ENCODE measurements at regions not wholly inside any gene's neighbourhood (a gene's known extent, or its start where the extent isn't known, plus 50 kb on each side); places are given as distances from the start of the nearest gene placed in this dataset.
A peak's percentile ranks its signal among the peaks of the same experiment; 100 is the strongest.

DNA sequence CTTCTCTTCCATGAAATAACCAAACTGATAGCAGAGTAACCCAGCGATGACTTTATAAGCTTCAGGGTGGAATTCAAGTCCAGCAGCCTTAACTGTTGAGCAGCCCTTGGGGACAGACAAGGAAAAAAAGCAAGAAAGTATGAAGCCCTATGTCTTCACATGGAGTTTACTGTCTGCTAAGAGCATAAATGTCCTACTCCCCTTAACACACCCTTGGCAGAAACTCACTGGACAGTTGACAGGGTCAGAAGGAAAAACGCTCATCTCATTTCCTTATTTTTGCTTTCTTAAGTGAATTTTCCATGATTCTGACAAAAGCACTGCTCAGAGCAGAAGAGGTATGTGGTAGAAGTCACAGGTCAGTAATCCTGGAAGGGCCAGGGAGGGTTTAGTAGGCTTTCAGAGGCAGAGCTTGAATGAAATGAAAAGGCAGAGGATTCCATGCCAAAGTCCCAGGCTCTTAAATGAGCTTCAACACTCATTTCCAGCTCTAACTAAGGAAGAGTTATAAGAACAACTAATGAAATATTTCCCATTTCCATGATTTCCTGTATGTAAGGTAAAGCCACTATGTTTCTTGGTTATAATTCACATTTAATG, 683.3 kb upstream of the KLHL29 start:
- TF ChIP-seq, protein P1, sequence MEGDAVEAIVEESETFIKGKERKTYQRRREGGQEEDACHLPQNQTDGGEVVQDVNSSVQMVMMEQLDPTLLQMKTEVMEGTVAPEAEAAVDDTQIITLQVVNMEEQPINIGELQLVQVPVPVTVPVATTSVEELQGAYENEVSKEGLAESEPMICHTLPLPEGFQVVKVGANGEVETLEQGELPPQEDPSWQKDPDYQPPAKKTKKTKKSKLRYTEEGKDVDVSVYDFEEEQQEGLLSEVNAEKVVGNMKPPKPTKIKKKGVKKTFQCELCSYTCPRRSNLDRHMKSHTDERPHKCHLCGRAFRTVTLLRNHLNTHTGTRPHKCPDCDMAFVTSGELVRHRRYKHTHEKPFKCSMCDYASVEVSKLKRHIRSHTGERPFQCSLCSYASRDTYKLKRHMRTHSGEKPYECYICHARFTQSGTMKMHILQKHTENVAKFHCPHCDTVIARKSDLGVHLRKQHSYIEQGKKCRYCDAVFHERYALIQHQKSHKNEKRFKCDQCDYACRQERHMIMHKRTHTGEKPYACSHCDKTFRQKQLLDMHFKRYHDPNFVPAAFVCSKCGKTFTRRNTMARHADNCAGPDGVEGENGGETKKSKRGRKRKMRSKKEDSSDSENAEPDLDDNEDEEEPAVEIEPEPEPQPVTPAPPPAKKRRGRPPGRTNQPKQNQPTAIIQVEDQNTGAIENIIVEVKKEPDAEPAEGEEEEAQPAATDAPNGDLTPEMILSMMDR (IDR thresholded peaks at IDR 0.05): no peak
- TF ChIP-seq POLR2A (IDR thresholded peaks at IDR 0.05): no peak
- no peaks in the 10 kb centered on the region for H3K36me3 ChIP-seq
- DNase-seq: no peak
- H3K4me3 ChIP-seq: no peak overlapping the region
- WGBS, 4 donors: 48 to 63% (median 58%) methylated on average over 2 of the region's 2 CpGs
- H3K4me1 ChIP-seq: no peaks in the 10 kb centered on the region
- H3K27me3 ChIP-seq: no peaks in the 10 kb centered on the region
- no peak overlapping the region for H3K27ac ChIP-seq
- peaks cover 0 to 5% (median 0%) of the 10 kb centered on the region in 12 donors for H3K9me3 ChIP-seq
- no peak for ATAC-seq
- intact Hi-C loops (cut with DNase I): no loop called here

DNA sequence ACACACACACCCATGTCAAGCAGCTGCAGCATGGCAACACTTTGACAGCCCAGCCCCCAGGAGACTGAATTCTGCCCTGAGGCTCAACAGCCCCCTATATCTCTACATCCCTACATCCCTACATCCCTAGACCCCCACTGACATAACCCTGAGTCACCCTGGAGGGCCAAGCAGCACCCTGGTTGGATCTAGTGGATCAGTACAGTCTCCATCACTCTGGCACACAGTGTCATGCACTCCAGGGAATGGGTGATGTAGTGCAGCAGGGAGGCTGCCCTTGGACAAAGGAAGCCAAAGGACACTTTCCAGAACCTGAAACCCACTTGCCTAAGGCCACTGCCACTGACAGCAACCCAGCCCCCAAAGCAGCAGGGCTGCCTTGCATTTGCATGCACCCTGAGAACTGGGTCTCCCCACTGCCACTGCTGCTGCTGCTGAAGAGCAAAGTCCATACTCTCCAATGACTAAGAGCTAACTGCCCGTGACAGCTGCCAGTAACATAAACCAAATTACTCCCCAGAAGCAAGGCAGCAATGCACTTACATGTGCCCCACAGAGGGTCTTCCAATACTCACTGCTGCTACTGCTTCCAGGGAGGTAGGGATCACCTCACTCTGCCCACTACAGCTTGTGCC, 681.6 kb upstream of the KLHL29 start:
- Histone ChIP-seq H3K9me3 (peaks cover 0 to 5% (median 0%) of the 10 kb centered on the region in 12 donors), H3K4me3 (no peak overlapping the region), H3K4me1 (no peaks in the 10 kb centered on the region), H3K27me3 (no peaks in the 10 kb centered on the region), H3K36me3 (no peaks in the 10 kb centered on the region), H3K27ac (no peak overlapping the region)
- DNase-seq: no peak
- intact Hi-C loops (cut with DNase I): no loop called here
- TF ChIP-seq POLR2A (IDR thresholded peaks at IDR 0.05): no peak
- TF ChIP-seq, protein P1 (IDR thresholded peaks at IDR 0.05): no peak
- 60 to 83% (median 75%) methylated on average over 1 of the region's 1 CpG for WGBS, 4 donors
- peak in 1 of 4 donors; percentile 20 for ATAC-seq

DNA sequence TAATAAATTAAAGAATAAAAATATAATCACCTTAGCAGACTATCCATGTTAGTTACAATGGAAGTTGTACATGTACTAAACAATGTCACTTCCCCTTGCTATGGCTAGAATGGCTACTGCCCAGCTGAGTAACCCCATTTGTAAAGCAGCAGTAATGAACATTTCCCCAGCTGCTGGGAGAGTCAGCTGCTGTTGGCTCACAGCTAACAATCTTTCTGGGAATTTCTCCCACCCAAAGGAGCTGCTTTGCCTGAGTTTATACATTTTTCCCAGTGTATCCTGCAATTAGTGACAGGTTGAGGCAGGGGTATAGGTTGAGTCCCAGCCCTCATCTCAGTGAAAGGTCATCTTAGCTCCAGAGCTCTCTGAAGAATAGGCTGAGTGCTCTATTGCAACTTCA, 665.6 kb upstream of the KLHL29 start:
- no peaks in the 10 kb centered on the region for H3K4me1 ChIP-seq
- no peak for DNase-seq
- no peaks in the 10 kb centered on the region for H3K36me3 ChIP-seq
- no peak overlapping the region for H3K27ac ChIP-seq
- H3K27me3 ChIP-seq: no peaks in the 10 kb centered on the region
- intact Hi-C loops (cut with DNase I): no loop called here
- no peak for ATAC-seq
- H3K4me3 ChIP-seq: no peak overlapping the region
- TF ChIP-seq, protein P1 (IDR thresholded peaks at IDR 0.05): no peak
- no peak for TF ChIP-seq POLR2A (IDR thresholded peaks at IDR 0.05)
- peaks cover 0 to 22% (median 6%) of the 10 kb centered on the region in 12 donors for H3K9me3 ChIP-seq

DNA sequence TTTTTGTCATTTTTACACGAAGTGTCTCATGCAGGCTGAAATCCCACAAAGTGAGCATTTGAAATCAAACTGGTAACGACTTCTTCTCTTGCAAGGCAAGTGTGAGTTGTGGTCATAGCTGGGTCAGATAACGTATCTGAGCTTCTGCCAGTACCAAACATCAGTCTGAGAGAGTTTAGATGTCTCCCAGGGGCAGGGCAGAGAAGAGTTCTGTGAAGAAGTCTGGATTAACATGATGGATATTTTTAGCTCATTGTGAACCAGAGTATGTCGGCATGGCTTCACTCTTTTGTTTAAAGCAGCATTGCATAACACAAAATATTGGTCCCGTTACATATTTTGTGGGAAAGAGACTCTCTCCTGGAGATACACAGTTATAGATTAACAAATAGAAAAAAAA, 655.5 kb upstream of the KLHL29 start:
- intact Hi-C loops (cut with DNase I): no loop called here
- DNase-seq: no peak
- no peaks in the 10 kb centered on the region for H3K4me1 ChIP-seq
- H3K4me3 ChIP-seq: no peak overlapping the region
- 29 to 37% (median 33%) methylated on average over 5 of the region's 5 CpGs for WGBS, 4 donors
- no peaks in the 10 kb centered on the region for H3K36me3 ChIP-seq
- H3K27ac ChIP-seq: no peak overlapping the region
- no peak for ATAC-seq
- TF ChIP-seq, protein P1 (IDR thresholded peaks at IDR 0.05): no peak
- TF ChIP-seq POLR2A (IDR thresholded peaks at IDR 0.05): no peak
- peaks cover 0 to 19% (median 3%) of the 10 kb centered on the region in 12 donors for H3K9me3 ChIP-seq
- no peaks in the 10 kb centered on the region for H3K27me3 ChIP-seq

Data from heart left ventricle (tissue), 16 donors.